ACHN (cell line): ENCODE measurements at regions not wholly inside any gene's neighbourhood (a gene's known extent, or its start where the extent isn't known, plus 50 kb on each side); places are given as distances from the start of the nearest gene placed in this dataset.
"Not testable (repeated sequence)": the region's sequence is repeated elsewhere in the genome, so short reads cannot be mapped to it uniquely, and the experiment has no call there.

Source experiments
- DNase-seq: peaks from one replicate; pipeline ENCODE4 v3.0.0-alpha.2; 2015
- in situ Hi-C: cut with HindIII; loops from 2 replicates; pipeline ENCODE4 v1.10.0; 2017; ENCODE audit warnings: low sequenced_read_pairs, low pct_ligation_motif_present, low pct_unique_long_range_greater_than_20kb

DNA sequence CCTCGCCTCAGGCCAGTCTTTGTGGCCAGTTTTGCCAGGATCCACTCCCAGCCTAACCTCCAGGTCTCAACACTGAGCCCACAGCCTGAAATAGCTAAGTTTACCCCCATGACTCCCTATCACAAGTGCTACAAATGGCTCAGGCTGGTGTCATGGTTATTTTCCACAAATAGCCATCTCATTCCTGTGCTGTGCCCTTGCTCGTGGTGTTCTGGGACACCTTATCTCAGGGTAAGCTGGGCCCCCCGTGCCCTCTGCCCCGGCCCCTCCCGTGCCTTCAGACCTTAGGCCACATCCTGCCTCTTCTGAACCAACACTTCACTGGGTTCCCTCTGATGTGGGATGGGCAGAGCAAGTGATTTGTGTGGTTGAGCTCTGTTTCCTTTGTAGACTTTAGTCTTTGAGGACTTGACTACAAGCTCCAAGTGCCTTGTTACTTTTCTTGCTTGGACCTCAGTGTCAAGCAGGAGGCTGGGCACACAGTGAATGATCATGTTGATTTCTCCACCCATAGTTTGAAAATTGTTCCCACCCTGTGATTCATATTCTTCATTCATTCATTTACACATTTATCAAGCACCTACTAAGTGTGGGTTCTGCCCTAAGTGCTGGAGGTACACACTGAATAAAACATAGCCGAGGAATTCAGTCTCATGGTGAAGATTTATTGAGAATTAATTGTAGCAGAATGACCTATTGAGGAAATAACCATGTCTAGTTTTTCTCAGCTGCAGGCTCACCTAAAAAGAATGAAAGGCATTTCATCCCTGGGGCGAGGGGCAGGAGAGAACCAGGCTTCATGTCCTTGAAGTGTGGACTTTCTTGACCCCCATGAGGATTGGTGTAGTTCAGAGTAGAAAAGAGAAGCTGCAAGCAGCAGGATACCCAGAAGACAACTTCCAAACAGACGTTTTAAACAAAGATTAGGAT is 84.5 kb upstream of the CTNNA1 start:
- in situ Hi-C loops: no loop called here
- peak; percentile 10 for DNase-seq

DNA sequence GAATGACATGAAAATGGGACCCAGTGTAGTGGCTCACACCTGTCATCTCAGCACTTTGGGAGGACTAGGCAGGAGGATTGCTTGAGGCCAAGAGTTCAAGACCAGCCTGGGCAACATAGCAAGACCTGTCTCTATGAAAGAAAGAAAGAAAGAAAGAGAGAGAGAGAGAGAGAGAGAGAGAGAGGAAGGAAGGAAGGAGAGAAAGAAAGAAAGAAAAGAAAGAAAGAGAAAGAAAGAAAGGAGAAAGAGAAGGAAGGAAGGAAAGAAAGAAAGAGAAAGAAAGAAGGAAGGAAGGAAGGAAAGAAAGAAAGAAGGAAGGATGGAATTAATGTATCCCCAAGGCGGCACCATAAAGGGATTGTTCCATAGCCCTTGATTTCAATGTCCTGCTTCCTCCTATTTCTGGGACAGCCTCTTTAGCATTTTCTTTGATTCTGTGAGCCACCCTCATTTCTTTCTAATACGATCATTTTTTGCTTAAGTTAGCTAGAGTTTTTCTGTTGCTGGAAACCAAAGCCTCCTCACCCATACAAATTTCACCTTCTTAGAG is 85.4 kb upstream of the CTNNA1 start:
- DNase-seq, in situ Hi-C loops: not testable (repeated sequence)

DNA sequence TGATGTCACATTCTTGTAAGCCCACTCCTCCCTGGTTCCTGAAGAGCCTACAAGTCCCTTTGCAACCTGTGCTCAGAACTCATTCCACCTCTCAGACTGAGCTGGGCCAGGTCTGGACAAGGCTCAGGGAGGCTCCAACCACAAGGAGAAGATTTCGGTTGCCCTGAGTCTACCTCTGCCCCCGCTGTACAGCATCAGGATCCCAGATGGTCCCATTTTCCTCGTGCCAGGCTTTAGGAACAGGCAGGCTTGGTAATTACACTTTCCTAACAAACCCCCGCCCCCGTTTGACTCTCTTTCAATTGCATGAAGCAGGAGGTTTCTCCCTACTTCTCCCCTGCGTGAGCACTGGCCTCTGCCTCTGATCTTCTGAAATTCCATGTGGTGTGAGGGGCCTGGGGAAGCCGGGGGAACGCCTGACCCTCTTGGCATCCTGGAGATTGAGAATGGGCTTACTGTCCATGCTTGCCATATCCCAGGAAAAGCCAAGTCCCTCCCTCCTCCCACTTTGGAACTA is 86.9 kb upstream of the CTNNA1 start:
- DNase-seq: no peak
- in situ Hi-C loops: no loop called here

DNA sequence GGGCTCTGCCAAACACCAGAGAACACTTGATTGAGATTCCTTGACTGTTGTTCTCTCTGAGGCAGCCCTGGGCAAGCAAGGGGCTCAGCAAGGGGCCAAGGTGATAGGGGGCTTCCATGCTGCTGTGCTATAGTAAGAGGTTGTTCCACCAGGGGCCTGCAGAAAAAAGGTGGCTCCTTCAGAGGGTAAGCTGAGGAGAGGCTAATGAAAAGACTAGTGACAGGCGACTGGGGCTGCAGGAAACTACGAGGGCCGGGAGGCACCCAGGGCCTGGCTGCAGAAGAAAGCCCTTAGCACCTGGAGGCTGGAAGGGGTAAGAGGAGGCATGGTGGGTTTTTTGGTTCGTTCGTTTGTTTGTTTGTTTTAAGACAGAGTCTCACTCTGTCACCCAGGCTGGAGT is 88.0 kb upstream of the CTNNA1 start:
- in situ Hi-C loops: no loop called here

DNA sequence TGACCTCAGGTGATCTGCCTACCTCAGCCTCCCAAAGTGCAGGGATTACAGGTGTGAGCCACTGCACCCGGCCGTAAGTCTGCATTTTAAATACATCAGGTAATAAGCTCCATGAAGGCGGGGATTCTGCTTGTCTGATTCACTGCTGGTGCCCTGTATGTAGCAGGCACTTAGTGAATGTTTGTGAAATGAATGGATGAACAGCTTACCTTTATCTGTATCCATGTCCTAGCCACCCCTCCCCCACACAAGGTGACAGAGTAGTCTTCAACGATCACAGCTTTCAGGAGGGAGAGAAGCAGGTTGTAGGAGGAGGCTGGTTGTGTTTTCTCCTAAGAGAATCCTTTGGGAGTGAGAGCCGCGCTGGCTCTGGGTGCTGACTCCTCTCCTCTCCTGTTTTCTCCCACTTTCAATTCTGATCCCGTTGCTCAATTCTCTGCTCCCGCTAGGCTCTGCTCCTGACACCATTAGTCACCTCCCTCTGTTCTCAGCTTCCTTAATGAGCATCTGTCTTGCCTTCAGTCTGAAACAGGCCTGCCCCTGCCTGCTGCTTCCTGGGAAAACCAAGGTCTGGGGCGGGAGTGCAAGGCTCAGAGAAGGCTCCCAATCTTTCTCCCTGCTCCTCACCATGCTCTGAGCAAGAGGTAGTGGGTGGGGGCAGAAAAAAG is 88.8 kb upstream of the CTNNA1 start:
- peak; percentile 27 for DNase-seq
- in situ Hi-C loops: no loop called here

More for the DNA sequence above, 88.0 kb upstream of the CTNNA1 start:
- no peak for DNase-seq

DNA sequence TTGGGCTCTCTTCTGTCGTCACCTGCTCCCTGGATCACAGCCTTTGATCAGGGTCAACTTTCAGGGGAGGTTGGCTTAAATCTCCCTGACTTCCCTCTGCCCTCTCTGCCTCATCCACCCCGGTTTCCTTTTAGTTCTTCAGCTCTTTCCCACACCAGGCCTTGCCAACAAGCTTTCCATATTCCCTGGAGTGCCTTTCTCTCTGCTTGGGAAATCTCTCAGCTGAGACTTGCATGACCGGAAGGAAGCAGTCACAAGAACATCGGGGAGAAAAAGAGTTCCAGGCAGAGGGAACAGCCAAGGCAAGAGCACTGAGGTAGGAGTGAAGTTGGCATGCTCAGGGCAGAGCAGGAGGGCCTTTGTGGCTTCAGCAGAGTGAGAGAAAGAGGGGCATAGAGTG is 88.4 kb upstream of the HSPA9 start:
- in situ Hi-C loops: no loop called here
- no peak for DNase-seq

DNA sequence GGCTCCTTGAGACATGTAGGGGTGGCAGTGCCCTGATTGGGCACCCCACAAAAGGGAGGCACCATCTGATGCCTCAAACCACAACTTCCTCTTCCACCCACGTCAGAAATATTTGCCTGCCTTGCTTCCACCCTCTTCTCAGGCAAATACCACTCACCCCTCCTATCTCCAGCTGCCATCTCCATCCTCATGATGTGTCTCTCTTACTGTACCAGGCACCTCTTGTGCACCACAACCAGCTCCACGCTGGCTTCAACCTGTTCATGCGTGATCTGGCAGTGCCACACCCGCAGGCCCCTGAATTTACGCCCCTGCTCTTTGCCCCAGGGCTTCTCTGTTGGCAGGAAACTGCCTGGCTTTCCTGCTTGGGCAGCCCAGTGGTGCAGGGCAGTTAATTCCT is 87.8 kb upstream of the HSPA9 start:
- DNase-seq: no peak
- in situ Hi-C loops: no loop called here

DNA sequence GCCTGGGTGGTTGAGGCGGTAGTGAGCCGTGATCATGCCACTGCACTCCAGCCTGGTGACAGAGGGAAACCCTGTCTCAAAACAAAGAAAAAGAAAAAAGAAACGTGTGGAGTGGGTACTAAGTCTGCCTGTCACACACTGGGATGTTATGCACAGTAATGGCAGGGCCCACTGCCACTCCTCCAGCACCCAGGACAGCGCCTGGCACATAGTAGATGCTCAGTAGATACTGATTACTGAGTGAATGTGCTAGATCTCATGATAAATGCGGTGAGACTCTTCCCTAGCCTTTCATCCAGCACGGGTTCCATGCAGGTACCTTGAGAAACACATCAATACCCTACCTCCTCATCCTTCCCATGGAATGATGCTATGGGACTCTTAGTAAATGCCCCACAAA is 87.4 kb upstream of the HSPA9 start:
- in situ Hi-C loops: no loop called here
- DNase-seq: no peak

DNA sequence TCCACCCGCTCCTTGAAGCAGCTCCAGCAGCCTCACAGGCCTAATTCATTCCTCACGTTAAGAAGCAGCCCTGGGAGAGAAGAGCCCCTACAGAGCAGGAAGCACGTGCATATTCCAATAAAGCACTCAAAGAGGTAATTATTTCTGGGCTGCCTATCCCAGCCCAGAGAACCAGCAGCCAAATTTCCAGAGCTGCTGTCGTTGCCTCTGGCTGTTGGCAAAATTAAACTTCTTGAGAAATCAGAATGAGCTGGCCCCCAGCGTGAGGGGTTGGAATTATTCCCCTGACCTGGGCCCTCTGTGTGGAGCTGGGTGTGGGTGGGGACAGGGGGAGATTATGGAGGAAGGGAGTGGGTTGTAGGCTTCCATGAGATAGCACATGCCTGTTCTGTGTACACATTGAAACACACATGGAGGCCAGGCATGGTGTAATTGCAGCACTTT is 86.8 kb upstream of the HSPA9 start:
- no peak for DNase-seq
- in situ Hi-C loops: no loop called here

DNA sequence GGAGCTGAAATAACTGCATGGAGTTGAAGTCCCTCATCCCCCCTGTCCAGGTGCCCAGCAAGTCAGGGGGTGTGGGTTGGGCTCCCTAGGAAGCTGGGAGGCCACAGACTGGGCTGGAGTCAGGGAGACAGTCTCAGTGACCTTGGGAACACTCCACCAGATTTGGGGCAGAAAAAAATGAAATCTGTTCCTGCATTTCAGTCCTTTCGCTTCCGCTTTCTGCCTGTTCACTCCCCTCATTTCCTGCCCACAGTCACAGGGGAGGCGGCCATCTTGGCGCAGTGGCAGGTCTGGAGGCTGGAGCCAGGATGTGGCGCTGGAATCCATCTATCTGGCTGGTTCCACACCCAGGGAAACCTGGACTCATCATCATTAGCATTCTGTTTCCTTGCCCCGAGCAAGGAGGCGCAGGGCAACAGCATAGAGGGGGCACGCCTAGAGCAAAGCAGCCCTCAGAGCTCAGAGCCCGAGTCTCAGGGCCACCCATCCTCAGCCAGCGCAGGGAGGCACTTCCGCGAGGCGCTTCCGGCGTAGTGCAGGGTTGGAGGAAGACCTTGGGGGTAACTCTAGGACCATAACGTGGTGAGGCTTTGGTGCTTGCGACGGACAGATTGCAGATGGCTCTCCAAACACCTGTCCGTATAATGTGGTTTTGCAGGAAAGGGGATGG is 86.2 kb upstream of the HSPA9 start:
- DNase-seq: no peak
- in situ Hi-C loops: no loop called here

DNA sequence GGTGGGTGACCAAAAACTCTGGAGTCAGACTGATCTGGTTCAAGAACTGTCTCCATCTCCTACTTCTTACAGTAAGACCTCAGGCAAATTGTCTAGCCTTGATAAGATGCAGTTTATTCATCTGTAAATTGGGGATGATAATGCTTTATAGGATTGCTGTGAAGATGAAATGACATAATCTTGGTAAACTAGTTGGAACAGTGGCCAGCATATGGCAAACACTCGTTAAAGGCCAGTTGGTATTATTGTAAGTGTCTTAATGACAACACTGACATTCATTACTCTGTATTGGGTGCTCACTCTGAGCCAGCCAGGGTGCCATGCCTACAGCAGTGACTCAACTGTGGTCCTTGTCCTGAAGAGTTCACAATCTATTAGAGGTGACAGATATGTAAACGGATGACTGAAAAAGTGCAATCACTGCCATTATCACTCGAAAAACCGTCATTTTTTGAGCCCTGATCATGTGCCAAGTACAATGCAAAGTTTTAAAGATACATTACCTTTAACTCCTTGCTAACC is 84.9 kb upstream of the HSPA9 start:
- in situ Hi-C loops: no loop called here
- no peak for DNase-seq

DNA sequence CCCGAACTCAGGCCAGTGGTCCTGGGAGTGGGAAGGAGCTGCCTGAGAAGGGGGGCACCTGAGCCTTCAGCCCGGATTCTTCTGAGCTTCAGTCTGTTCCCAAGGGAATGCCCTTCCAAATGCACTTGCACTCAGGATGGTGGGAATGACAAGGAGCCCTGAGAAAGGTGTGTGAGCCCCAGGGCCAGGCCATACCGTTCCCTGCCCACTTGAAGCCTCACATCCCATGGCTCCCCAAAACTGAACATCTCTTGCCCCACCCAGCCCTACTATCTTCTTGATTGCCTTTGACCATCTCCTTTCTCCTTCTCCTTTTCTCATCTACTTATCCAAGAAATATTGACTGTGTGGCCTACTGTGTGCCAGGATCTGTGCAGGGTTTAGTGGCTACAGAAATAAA is 84.4 kb upstream of the HSPA9 start:
- DNase-seq: no peak
- in situ Hi-C loops: no loop called here

DNA sequence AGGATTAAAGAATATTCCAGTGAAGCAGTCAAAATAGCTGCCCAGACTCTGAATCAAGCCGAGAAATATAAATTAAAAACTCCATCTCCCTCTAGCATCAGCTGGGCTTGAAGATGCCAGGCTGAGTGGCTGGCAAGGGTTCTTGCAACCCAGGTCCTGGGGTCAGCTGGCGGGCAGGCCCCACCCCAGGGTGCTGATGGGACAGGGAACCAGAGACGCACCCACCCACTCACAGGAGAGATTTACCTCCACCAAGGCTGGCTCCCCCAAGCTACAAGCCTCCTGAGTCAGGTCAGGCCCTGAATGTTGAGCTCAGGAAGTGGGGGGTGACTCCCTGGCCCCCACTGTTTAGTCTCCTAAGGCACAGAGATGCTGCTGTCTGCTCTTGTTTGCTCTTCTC is 83.9 kb upstream of the HSPA9 start:
- in situ Hi-C loops: no loop called here
- no peak for DNase-seq

DNA sequence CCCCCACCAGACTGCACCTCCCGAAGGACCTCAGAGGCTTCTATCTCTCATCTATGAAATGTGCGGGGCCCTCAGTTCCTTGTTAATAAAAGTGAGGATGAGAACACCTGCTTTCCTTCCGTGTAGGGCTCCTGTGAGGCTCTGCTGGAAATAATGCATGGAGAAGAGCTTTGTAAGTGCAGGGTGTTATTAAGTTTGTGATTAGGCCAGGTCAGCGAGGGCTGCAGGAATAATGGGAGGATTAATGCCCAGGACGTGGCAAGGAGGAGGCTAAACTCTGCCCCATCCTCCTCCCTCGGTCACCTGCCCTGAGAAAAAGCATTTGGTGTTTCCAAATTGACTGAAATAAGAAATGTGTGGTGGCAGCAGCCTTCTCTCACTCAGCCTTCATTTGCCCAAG is 83.5 kb upstream of the HSPA9 start:
- DNase-seq: no peak
- in situ Hi-C loops: no loop called here

DNA sequence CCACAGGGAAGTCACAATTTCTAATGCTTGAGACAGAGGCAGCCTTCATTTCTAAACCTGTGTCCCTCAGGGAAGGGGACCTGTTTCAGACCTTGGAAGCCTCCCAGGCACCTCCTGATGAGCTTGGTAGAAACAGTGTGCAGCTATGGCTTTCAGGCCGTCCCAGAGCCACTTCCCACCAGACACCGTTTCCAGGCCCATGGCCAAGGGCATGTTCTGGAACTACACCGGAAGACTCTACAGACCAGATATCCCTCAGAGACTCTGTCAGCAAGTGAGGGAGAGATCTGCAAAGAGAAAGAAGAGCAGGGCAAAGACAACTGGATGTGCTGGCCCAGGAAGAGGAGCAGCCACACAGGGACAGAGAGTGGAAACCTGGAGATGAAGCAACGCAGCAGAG is 82.2 kb upstream of the HSPA9 start:
- no peak for DNase-seq
- in situ Hi-C loops: no loop called here

DNA sequence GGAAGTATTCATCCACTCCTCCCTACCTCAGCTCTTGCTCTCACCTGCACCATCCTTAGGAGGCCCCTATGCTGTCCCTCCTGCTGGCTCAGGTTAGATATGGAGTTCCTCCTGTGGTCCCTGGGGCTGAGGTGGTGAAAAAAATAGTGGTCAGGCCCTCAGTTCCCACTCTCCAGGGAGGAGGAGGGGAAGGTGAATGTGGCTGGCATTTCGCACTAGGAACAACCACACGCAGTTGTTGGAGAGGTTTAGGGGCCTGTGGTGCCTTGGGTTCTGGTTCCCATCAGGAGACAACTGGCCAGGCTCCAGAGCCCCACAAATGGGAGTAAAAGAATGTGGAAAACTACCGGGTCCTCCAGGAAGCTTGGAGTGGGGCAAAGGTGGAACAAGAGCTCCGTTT is 81.7 kb upstream of the HSPA9 start:
- DNase-seq: no peak
- in situ Hi-C loops: no loop called here

DNA sequence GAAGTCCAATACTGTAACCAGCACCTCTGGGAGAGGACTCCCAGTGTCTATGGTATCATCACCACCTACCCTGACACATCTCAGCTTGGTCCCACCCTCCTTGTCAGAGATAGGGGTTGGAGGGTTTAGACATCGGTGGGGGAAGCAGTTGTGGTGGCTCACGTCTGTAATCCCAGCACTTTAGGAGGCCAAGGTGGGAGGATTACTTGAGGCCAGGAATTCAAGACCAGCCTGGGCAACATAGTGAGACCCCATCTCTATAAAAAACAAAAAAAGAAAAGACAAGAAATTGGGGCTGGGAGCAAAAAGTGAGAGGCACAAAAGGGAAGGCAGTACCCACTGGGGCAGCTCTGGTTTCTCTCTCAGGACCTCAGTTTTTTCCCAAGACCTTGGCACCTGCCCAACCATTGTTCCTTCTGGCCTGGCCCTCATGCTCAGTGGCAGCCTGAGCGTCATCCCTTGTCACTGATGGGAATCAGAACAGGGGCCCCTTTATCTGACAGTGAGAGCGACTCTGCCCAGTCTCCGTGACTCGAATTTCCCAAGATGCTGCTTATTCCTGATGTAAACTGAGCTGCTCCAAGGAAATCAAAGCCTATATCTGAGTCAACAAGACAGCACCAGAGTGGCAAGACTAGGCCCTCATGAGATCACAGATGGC is 80.5 kb upstream of the HSPA9 start:
- in situ Hi-C loops: no loop called here
- DNase-seq: no peak

DNA sequence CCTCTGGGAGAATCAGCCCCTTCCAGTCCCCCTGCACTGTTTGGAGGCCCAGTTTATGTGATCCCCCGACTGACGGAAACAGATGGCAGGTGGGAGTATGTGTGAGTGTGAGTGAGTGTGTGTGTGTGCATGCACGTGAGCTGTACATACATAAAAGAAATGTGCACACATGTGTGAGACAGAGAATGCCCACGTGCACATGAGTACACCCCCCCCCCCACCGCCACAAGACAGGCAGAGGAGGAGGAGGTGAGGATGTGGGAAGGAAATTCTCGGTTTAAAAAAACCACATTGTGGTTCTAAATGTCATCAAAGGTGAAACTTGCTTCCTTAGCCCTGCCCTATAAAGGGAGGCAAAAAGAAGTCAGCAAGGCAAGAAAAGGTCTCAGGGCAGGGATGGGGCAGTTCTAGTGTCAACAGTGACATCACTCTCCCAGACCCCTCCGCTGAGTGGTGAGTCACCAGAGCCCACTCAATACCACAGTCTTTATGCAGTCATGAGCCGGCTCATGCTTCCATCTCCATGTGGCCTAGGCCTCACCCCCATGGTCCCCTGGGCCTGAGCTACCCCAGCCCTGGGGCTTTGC is 79.2 kb upstream of the HSPA9 start:
- in situ Hi-C loops: no loop called here
- DNase-seq: no peak
